ENCODE measurements at regions not wholly inside any gene's neighbourhood (a gene's known extent, or its start where the extent isn't known, plus 50 kb on each side); places are given as distances from the start of the nearest gene placed in this dataset.

DNA sequence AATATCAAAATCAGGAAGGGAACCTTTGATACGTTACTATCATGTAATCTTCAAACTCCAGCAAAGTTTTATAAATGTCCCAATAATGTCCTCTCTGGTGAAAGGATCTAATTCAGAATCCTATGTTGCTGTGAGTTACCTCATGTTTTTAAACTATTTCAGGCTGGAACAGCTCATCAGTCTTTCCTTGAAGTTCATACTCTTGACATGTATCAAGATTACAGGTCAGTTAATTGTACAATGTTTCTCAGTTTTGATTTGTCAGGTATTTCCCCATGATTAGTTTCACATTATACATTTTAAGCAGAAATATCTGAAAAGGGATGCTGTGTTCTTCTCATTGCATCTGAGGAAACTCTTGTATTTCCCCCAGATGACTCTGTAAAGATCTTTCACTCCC, 136.5 kb upstream of the HS3ST1 start:
- TF ChIP-seq EZH2 (IDR thresholded peaks at IDR 0.05; ENCODE audit: low read depth) = no peak
- TF ChIP-seq, protein P1, sequence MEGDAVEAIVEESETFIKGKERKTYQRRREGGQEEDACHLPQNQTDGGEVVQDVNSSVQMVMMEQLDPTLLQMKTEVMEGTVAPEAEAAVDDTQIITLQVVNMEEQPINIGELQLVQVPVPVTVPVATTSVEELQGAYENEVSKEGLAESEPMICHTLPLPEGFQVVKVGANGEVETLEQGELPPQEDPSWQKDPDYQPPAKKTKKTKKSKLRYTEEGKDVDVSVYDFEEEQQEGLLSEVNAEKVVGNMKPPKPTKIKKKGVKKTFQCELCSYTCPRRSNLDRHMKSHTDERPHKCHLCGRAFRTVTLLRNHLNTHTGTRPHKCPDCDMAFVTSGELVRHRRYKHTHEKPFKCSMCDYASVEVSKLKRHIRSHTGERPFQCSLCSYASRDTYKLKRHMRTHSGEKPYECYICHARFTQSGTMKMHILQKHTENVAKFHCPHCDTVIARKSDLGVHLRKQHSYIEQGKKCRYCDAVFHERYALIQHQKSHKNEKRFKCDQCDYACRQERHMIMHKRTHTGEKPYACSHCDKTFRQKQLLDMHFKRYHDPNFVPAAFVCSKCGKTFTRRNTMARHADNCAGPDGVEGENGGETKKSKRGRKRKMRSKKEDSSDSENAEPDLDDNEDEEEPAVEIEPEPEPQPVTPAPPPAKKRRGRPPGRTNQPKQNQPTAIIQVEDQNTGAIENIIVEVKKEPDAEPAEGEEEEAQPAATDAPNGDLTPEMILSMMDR (conservative IDR thresholded peaks at IDR 0.05) = no peak

Measured in PC-9 (cell line).